VCaP (cell line): ENCODE measurements at regions not wholly inside any gene's neighbourhood (a gene's known extent, or its start where the extent isn't known, plus 50 kb on each side); places are given as distances from the start of the nearest gene placed in this dataset.

Experiments
- H3K27ac ChIP-seq: fragments of 450-650 bp; 2 replicates; pipeline ENCODE4 v1.5.1; 2017
- TF ChIP-seq, protein P1 (sequence below): fragments of 450-650 bp; conservative IDR thresholded peaks from 2 replicates; pipeline ENCODE4 v1.5.1; 2017; ENCODE audit warnings: mild to moderate bottlenecking, moderate library complexity

- TF ChIP-seq, protein P1, sequence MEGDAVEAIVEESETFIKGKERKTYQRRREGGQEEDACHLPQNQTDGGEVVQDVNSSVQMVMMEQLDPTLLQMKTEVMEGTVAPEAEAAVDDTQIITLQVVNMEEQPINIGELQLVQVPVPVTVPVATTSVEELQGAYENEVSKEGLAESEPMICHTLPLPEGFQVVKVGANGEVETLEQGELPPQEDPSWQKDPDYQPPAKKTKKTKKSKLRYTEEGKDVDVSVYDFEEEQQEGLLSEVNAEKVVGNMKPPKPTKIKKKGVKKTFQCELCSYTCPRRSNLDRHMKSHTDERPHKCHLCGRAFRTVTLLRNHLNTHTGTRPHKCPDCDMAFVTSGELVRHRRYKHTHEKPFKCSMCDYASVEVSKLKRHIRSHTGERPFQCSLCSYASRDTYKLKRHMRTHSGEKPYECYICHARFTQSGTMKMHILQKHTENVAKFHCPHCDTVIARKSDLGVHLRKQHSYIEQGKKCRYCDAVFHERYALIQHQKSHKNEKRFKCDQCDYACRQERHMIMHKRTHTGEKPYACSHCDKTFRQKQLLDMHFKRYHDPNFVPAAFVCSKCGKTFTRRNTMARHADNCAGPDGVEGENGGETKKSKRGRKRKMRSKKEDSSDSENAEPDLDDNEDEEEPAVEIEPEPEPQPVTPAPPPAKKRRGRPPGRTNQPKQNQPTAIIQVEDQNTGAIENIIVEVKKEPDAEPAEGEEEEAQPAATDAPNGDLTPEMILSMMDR, result no peak
- H3K27ac ChIP-seq, result no peak overlapping the region
These were observed 54.5 kb upstream of the IGF1 start for GRCh38 chr12:102534899-102535298.

- no peak overlapping the region; the same call in 1 of the 2 replicates for H3K27ac ChIP-seq
- TF ChIP-seq, protein P1, result no peak
These were observed 53.3 kb upstream of the IGF1 start for GRCh38 chr12:102533483-102534215.
